ENCODE measurements at regions not wholly inside any gene's neighbourhood (a gene's known extent, or its start where the extent isn't known, plus 50 kb on each side); places are given as distances from the start of the nearest gene placed in this dataset.

GRCh38 chr5:152701305-152701949 lies 296.3 kb upstream of the NMUR2 start:
- ATAC-seq (no peak), DNase-seq (no peak)
- H3K9me3 ChIP-seq: no peaks in the 10 kb centered on the region
- H3K4me1 ChIP-seq: no peaks in the 10 kb centered on the region
- H3K27me3 ChIP-seq (ENCODE audit: low read depth): no peaks in the 10 kb centered on the region
- H3K27ac ChIP-seq: no peak overlapping the region
- intact Hi-C loops (cut with DNase I): no loop called here
- no peaks in the 10 kb centered on the region for H3K36me3 ChIP-seq
- H3K4me3 ChIP-seq: no peak overlapping the region
- no peak for TF ChIP-seq CTCF (IDR thresholded peaks at IDR 0.05)

- no peak for TF ChIP-seq CTCF (IDR thresholded peaks at IDR 0.05)
- H3K9me3 ChIP-seq: no peaks in the 10 kb centered on the region
- H3K4me1 ChIP-seq: no peaks in the 10 kb centered on the region
- no peak for ATAC-seq
- H3K27me3 ChIP-seq (ENCODE audit: low read depth): no peaks in the 10 kb centered on the region
- intact Hi-C loops (cut with DNase I): no loop called here
- H3K27ac ChIP-seq: no peak overlapping the region
- no peaks in the 10 kb centered on the region for H3K36me3 ChIP-seq
- no peak for DNase-seq
- no peak overlapping the region for H3K4me3 ChIP-seq
These were observed 299.2 kb upstream of the NMUR2 start for GRCh38 chr5:152704286-152704685.

GRCh38 chr5:152711801-152712388 lies 306.8 kb upstream of the NMUR2 start:
- Histone ChIP-seq H3K4me1 (no peaks in the 10 kb centered on the region), H3K27me3 (ENCODE audit: low read depth) (no peaks in the 10 kb centered on the region), H3K9me3 (no peaks in the 10 kb centered on the region), H3K4me3 (no peak overlapping the region), H3K36me3 (no peaks in the 10 kb centered on the region), H3K27ac (no peak overlapping the region)
- ATAC-seq: no peak
- intact Hi-C loops (cut with DNase I): no loop called here
- DNase-seq: no peak
- no peak for TF ChIP-seq CTCF (IDR thresholded peaks at IDR 0.05)

- intact Hi-C loops (cut with DNase I): no loop called here
These were observed 312.3 kb upstream of the NMUR2 start for GRCh38 chr5:152717393-152717792.

GRCh38 chr5:152723482-152723881 lies 318.4 kb upstream of the NMUR2 start:
- Histone ChIP-seq H3K27ac (no peak overlapping the region), H3K4me3 (no peak overlapping the region), H3K9me3 (peaks cover 10% of the 10 kb centered on the region), H3K36me3 (no peaks in the 10 kb centered on the region), H3K4me1 (no peaks in the 10 kb centered on the region), H3K27me3 (ENCODE audit: low read depth) (no peaks in the 10 kb centered on the region)
- intact Hi-C loops (cut with DNase I): no loop called here
- no peak for TF ChIP-seq CTCF (IDR thresholded peaks at IDR 0.05)
- no peak for ATAC-seq
- DNase-seq: no peak

More at GRCh38 chr5:152717393-152717792, 312.3 kb upstream of the NMUR2 start:
- Histone ChIP-seq H3K4me3 (no peak overlapping the region), H3K27me3 (ENCODE audit: low read depth) (no peaks in the 10 kb centered on the region), H3K4me1 (no peaks in the 10 kb centered on the region), H3K27ac (no peak overlapping the region), H3K9me3 (peaks cover 6% of the 10 kb centered on the region), H3K36me3 (no peaks in the 10 kb centered on the region)
- DNase-seq (no peak), ATAC-seq (no peak)
- TF ChIP-seq CTCF (IDR thresholded peaks at IDR 0.05): no peak

All from lower lobe of right lung (tissue), 2 donors.